ENCODE measurements at regions not wholly inside any gene's neighbourhood (a gene's known extent, or its start where the extent isn't known, plus 50 kb on each side); places are given as distances from the start of the nearest gene placed in this dataset.

DNA sequence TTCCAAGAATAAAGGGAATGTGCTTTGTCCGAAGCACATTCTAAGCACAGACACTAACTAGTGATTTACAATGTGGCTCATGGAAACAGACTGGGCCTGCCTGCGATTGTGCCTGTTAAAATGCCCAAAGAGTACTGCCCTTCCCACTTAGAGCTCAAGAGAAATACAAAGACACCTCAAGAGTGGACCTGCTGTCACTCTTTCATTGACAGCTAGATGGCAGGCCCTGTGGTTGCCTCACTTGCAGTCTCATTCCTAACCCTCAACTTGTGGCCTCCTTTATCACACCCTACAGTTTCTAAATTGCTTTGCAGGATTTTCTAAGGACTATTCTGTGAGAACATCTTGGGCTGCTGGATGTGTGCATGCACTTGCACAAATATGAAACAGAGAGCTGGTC lies 331.0 kb upstream of the EMCN start:
- no peak for TF ChIP-seq GATA2 (IDR thresholded peaks at IDR 0.05; ENCODE audit: low read depth, low read length)
- TF ChIP-seq GATA3 (IDR thresholded peaks at IDR 0.05; ENCODE audit: low read depth, low read length): no peak

All from SH-SY5Y (cell line).